UCSD-AML1 (cell line): ENCODE measurements at regions not wholly inside any gene's neighbourhood (a gene's known extent, or its start where the extent isn't known, plus 50 kb on each side); places are given as distances from the start of the nearest gene placed in this dataset.
"Not testable (repeated sequence)": the region's sequence is repeated elsewhere in the genome, so short reads cannot be mapped to it uniquely, and the experiment has no call there.

ENCODE experiments used
- DNase-seq: peaks from one replicate; lab custom pipeline; 2025; ENCODE audit not compliant: unreplicated experiment; lab: John Stamatoyannopoulos, UW

DNA sequence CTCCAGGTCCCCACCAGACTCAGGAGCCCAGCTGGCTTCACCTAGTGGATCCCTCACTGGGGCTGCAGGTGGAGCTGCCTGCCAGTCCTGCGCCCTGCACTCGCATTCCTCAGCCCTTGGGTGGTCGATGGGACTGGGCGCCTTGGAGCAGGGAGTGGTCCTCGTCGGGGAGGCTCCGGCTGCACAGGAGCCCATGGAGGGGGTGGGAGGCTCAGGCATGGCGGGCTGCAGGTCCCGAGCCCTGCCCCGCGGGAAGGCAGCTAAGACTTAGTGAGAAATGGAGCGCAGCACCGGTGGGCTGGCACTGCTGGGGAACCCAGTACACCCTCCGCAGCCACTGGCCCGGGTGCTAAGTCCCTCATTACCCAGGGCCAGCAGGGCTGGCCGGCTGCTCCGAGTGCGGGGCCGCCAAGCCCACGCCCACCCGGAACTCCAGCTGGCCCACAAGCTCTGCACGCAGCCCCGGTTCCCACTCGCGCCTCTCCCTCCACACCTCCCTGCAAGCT lies 203.4 kb downstream of the DSC3 start:
- DNase-seq = not testable (repeated sequence)

GRCh38 chr18:30828700-30829099 lies 213.8 kb downstream of the DSC3 start:
- no peak for DNase-seq

GRCh38 chr18:30819619-30820018 lies 222.9 kb downstream of the DSC3 start:
- no peak for DNase-seq

DNA sequence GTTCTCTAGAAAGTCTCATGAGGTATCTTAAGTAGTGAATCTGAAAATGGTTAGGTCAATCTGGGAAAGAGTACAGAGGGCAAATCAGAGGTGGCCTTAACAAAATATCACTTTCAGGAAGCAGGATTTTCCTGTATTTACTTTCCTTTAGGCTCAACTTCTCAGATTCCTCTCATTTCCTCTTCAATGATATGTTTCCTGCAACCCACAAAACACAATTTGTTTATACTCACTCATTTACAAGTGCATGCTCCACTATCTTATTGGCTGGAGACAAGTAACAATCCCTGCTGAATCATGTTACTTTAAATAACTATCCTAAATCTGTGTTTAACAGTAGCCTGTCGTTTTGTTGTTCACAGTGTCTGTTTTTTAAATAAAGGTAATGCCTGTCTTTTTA lies 228.1 kb downstream of the DSC3 start:
- no peak for DNase-seq

GRCh38 chr18:30811580-30811979 lies 231.0 kb downstream of the DSC3 start:
- no peak for DNase-seq

DNA sequence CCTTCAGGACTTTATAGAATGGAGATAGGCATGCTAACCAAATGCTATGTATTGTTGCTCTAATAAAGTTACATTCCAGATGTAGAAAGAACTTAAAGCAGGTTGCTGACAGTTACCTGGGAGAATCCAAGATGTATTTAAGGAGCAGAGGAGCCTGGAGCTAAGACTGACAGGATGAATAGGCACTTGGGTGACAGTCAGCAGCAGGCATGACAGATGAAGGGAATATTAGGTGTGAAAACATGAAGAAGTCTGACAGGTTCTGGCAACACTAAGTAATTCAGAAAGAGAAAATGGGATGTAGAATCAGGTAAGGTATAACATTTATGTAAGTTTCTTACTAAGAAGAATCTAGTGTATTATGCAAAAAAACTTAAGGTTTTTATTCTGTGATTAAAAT lies 232.0 kb downstream of the DSC3 start:
- no peak for DNase-seq

GRCh38 chr18:30806823-30807222 lies 235.7 kb downstream of the DSC3 start:
- DNase-seq = no peak

DNA sequence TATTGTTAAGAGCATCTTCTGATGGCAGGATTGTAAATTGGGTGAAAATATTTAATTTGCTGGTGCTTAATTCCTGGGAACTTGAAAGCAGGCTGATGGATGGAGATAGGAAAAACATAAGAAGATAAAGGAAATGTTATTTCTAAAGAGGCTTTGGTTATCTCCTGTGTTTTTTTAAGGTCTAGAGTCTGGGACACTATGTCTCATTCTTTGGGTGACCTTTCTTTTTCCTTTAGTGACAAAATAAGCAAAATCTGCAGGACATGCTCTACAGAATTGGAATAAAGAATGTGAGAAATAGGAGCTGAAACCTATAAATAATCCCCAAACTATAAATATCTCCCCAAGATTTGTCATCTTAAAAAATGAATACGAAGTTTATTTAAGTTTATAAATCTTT lies 241.7 kb downstream of the DSC3 start:
- no peak for DNase-seq

GRCh38 chr18:30792051-30792450 lies 250.5 kb downstream of the DSC3 start:
- DNase-seq = no peak

GRCh38 chr18:30788411-30788991 lies 254.0 kb downstream of the DSC3 start:
- DNase-seq = not testable (repeated sequence)

GRCh38 chr18:30787410-30787809 lies 255.1 kb downstream of the DSC3 start:
- no peak for DNase-seq

- DNase-seq = no peak
Measured at GRCh38 chr18:30781601-30782000, 260.9 kb downstream of the DSC3 start.

GRCh38 chr18:30775629-30776028 lies 266.9 kb downstream of the DSC3 start:
- no peak for DNase-seq

GRCh38 chr18:30772170-30772569 lies 270.4 kb downstream of the DSC3 start:
- not testable (repeated sequence) for DNase-seq

GRCh38 chr18:30766053-30766452 lies 276.5 kb downstream of the DSC3 start:
- no peak for DNase-seq

DNA sequence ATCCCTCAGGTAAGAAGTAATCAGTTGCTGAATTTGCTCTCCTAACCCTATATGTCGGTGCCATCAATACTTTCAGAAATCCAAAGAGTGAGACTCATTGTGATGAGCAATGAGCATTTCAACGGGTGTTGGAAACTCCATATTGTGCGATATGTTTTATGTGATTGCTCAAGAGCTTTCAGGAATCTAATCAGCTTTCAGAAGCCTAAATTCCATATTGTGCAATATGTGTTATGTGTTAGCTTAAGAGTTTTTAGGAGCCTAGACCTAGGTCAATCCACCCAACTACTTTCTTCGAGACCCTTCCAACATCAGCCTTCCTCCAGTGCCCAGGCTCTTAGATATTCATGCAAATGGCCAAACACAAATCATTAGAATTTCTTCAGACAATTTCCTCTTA lies 277.3 kb downstream of the DSC3 start:
- no peak for DNase-seq

GRCh38 chr18:30763902-30764350 lies 278.6 kb downstream of the DSC3 start:
- no peak for DNase-seq

- DNase-seq = no peak
Measured at GRCh38 chr18:30754846-30755245, 287.7 kb downstream of the DSC3 start.

- no peak for DNase-seq
Measured at GRCh38 chr18:30748541-30748940, 294.0 kb downstream of the DSC3 start.

- DNase-seq = no peak
Measured at GRCh38 chr18:30746224-30746623, 296.3 kb downstream of the DSC3 start.

DNA sequence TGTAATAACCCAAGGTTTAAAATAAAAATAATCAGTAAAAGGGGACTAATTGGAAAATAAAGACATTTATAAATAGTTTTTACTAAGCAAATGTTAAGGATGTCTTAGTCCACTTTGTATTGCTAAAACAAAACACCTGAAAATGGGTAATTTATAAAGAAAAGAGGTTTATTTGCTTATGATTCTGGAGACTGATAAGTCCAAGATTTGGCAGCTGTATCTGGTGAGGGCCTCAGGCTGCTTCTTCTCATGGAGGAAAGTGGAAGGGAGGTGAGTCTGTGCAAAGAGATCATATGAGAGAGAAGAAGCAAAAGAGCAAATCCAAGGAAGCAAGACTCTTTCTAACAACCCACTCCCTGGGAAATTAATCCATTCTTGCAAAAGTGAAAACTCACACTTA lies 299.5 kb downstream of the DSC3 start:
- DNase-seq = no peak

DNA sequence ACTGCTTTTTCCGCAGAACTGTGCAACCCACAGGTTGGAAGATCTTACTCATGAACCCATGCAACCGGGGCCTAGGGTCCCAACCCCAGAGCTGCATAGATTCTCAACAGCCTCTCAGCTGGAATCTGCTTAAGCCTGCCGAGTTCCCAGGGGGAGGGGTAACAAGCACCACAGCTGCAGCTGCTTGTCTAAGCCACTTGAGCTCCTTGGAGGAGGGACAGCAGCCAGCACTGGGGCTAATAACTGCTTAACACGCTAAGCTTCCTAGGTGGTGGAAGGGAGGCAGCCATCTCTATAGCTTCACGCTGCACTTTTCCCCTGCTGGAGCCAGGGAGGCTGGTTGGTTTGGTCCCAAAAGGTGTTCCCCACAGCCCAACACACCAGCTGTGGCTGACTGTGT lies 311.6 kb downstream of the DSC3 start:
- DNase-seq = no peak

GRCh38 chr18:30727849-30728248 lies 314.7 kb downstream of the DSC3 start:
- no peak for DNase-seq
